Activated naive CD4-positive, alpha-beta T cell treated with anti-CD3 and anti-CD28 coated beads, Interleukin-2, amount 50 U/mL, for 72 hours (primary cell): ENCODE measurements at regions not wholly inside any gene's neighbourhood (a gene's known extent, or its start where the extent isn't known, plus 50 kb on each side); places are given as distances from the start of the nearest gene placed in this dataset.

Experiments used
- ATAC-seq, 2 donors: fragments of 150-1000 bp; cut with Tn5 transposase; 2 replicates each; pipeline ENCODE4 v1.10.0; 2021; ENCODE audit warnings: mild to moderate bottlenecking in 2 of 2, moderate library complexity in 2 of 2
- DNase-seq, 2 donors: peaks; one replicate each; pipeline ENCODE4 v3.0.0; 2021 to 2022; ENCODE audit warnings: low spot score in 2 of 2
- H3K27ac Mint-ChIP-seq, 2 donors: one replicate each; pipeline ENCODE4 v1.8.0; 2022; ENCODE audit warnings: mild to moderate bottlenecking in 2 of 2, mixed read lengths in 2 of 2
- H3K36me3 Mint-ChIP-seq, 2 donors: one replicate each; pipeline ENCODE4 v1.8.0; 2022; ENCODE audit warnings: mixed read lengths in 2 of 2
- H3K9me3 Mint-ChIP-seq, 2 donors: one replicate each; pipeline ENCODE4 v1.8.0; 2022; ENCODE audit warnings: mixed read lengths in 2 of 2

- peaks cover 5% of the 10 kb centered on the region in 2 donors for H3K36me3 Mint-ChIP-seq
- ATAC-seq (no peak), DNase-seq (no peak)
- H3K27ac Mint-ChIP-seq, result no peak overlapping the region
- H3K9me3 Mint-ChIP-seq, result peaks cover 0 to 6% of the 10 kb centered on the region in 2 donors
Measured at GRCh38 chr6:17018425-17018824, 83.4 kb upstream of the STMND1 start.

GRCh38 chr6:17017416-17017815, 84.4 kb upstream of the STMND1 start:
- no peak overlapping the region for H3K27ac Mint-ChIP-seq

GRCh38 chr6:17015551-17016381, 86.1 kb upstream of the STMND1 start:
- peak in 1 of 2 donors; percentile 23 for DNase-seq
- Mint-ChIP-seq H3K9me3 (peaks cover 3 to 6% of the 10 kb centered on the region in 2 donors), H3K27ac (peak overlapping the region; percentile 41 to 74), H3K36me3 (peaks cover 5% of the 10 kb centered on the region in 2 donors)
- ATAC-seq, result peak; percentile 21 to 56

More at GRCh38 chr6:17017416-17017815, 84.4 kb upstream of the STMND1 start:
- no peak for ATAC-seq
- H3K9me3 Mint-ChIP-seq, result peaks cover 0 to 6% of the 10 kb centered on the region in 2 donors
- peaks cover 5% of the 10 kb centered on the region in 2 donors for H3K36me3 Mint-ChIP-seq
- no peak for DNase-seq

GRCh38 chr6:17015144-17015543, 86.7 kb upstream of the STMND1 start:
- ATAC-seq (peak; percentile 98), DNase-seq (no peak)
- Mint-ChIP-seq H3K27ac (peak overlapping the region; percentile 41 to 74), H3K36me3 (peaks cover 5% of the 10 kb centered on the region in 2 donors), H3K9me3 (peaks cover 6% of the 10 kb centered on the region in 2 donors)

GRCh38 chr6:17013701-17014100, 88.1 kb upstream of the STMND1 start:
- Mint-ChIP-seq H3K9me3 (peaks cover 6% of the 10 kb centered on the region in 2 donors), H3K27ac (no peak overlapping the region), H3K36me3 (peaks cover 5% of the 10 kb centered on the region in 2 donors)
- DNase-seq (no peak), ATAC-seq (no peak)

GRCh38 chr6:17012421-17013225, 89.2 kb upstream of the STMND1 start:
- ATAC-seq, result no peak

GRCh38 chr6:17011985-17012384, 89.9 kb upstream of the STMND1 start:
- Mint-ChIP-seq H3K9me3 (peaks cover 12 to 13% of the 10 kb centered on the region in 2 donors), H3K27ac (no peak overlapping the region), H3K36me3 (peaks cover 5 to 14% of the 10 kb centered on the region in 2 donors)
- ATAC-seq (no peak), DNase-seq (no peak)

More at GRCh38 chr6:17012421-17013225, 89.2 kb upstream of the STMND1 start:
- Mint-ChIP-seq H3K36me3 (peaks cover 5 to 13% of the 10 kb centered on the region in 2 donors), H3K9me3 (peaks cover 11 to 12% of the 10 kb centered on the region in 2 donors), H3K27ac (no peak overlapping the region)
- DNase-seq, result no peak

GRCh38 chr6:17007749-17008148, 94.1 kb upstream of the STMND1 start:
- H3K36me3 Mint-ChIP-seq, result peaks cover 4 to 19% of the 10 kb centered on the region in 2 donors
- peak; percentile 48 to 91 for ATAC-seq
- no peak for DNase-seq
- peaks cover 6 to 13% of the 10 kb centered on the region in 2 donors for H3K9me3 Mint-ChIP-seq
- no peak overlapping the region for H3K27ac Mint-ChIP-seq

GRCh38 chr6:17006543-17006942, 95.3 kb upstream of the STMND1 start:
- H3K36me3 Mint-ChIP-seq, result peaks cover 4 to 19% of the 10 kb centered on the region in 2 donors
- H3K27ac Mint-ChIP-seq, result no peak overlapping the region
- no peak for DNase-seq
- peaks cover 6 to 13% of the 10 kb centered on the region in 2 donors for H3K9me3 Mint-ChIP-seq
- ATAC-seq, result no peak

- ATAC-seq (no peak), DNase-seq (no peak)
- no peak overlapping the region for H3K27ac Mint-ChIP-seq
- H3K9me3 Mint-ChIP-seq, result peaks cover 6 to 12% of the 10 kb centered on the region in 2 donors
- H3K36me3 Mint-ChIP-seq, result peaks cover 4 to 19% of the 10 kb centered on the region in 2 donors
Measured at GRCh38 chr6:17004269-17004668, 97.6 kb upstream of the STMND1 start.

- DNase-seq (no peak), ATAC-seq (no peak)
- H3K9me3 Mint-ChIP-seq, result peaks cover 0 to 10% of the 10 kb centered on the region in 2 donors
- H3K27ac Mint-ChIP-seq, result no peak overlapping the region
- peaks cover 4 to 9% of the 10 kb centered on the region in 2 donors for H3K36me3 Mint-ChIP-seq
Measured at GRCh38 chr6:17002123-17002522, 99.7 kb upstream of the STMND1 start.

GRCh38 chr6:17001188-17001587, 100.7 kb upstream of the STMND1 start:
- peaks cover 0 to 10% of the 10 kb centered on the region in 2 donors for H3K9me3 Mint-ChIP-seq
- no peak overlapping the region for H3K27ac Mint-ChIP-seq
- DNase-seq, result no peak
- peaks cover 0 to 5% of the 10 kb centered on the region in 2 donors for H3K36me3 Mint-ChIP-seq
- no peak for ATAC-seq

GRCh38 chr6:16999491-17000436, 102.1 kb upstream of the STMND1 start:
- peaks cover 0 to 10% of the 10 kb centered on the region in 2 donors for H3K9me3 Mint-ChIP-seq
- H3K27ac Mint-ChIP-seq, result no peak overlapping the region
- DNase-seq (no peak), ATAC-seq (no peak)
- H3K36me3 Mint-ChIP-seq, result no peaks in the 10 kb centered on the region

- no peak overlapping the region for H3K27ac Mint-ChIP-seq
- peaks cover 0 to 10% of the 10 kb centered on the region in 2 donors for H3K9me3 Mint-ChIP-seq
- ATAC-seq, result no peak
- no peak for DNase-seq
- H3K36me3 Mint-ChIP-seq, result no peaks in the 10 kb centered on the region
Measured at GRCh38 chr6:16998461-16998860, 103.4 kb upstream of the STMND1 start.

- Mint-ChIP-seq H3K9me3 (peaks cover 0 to 13% of the 10 kb centered on the region in 2 donors), H3K36me3 (peaks cover 0 to under 1% of the 10 kb centered on the region in 2 donors), H3K27ac (no peak overlapping the region)
- ATAC-seq, result no peak
- no peak for DNase-seq
Measured at GRCh38 chr6:16995511-16996250, 106.2 kb upstream of the STMND1 start.
